ENCODE measurements at regions not wholly inside any gene's neighbourhood (a gene's known extent, or its start where the extent isn't known, plus 50 kb on each side); places are given as distances from the start of the nearest gene placed in this dataset.
"Not testable (repeated sequence)": the region's sequence is repeated elsewhere in the genome, so short reads cannot be mapped to it uniquely, and the experiment has no call there.

DNA sequence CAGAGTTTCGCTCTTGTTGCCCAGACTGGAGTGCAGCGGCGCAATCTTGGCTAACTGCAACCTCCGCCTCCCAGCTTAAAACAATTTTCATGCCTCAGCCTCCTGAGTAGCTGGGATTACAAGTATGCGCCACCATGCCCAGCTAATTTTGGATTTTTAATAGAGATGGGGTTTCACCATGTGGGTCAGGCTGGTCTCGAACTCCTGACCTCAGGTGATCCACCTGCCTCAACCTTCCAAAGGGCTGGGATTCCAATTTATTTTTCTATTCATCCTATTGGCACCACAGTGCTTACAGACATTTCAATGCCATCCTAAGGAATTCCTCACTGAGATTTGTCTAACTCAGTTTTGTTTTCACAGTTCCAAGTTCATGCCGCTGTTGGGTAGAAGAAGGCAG lies 98.3 kb upstream of the EGLN3 start:
- not testable (repeated sequence) for DNase-seq (ENCODE audit: low read depth in 3 of 3, low spot score in 1 of 3)

DNA sequence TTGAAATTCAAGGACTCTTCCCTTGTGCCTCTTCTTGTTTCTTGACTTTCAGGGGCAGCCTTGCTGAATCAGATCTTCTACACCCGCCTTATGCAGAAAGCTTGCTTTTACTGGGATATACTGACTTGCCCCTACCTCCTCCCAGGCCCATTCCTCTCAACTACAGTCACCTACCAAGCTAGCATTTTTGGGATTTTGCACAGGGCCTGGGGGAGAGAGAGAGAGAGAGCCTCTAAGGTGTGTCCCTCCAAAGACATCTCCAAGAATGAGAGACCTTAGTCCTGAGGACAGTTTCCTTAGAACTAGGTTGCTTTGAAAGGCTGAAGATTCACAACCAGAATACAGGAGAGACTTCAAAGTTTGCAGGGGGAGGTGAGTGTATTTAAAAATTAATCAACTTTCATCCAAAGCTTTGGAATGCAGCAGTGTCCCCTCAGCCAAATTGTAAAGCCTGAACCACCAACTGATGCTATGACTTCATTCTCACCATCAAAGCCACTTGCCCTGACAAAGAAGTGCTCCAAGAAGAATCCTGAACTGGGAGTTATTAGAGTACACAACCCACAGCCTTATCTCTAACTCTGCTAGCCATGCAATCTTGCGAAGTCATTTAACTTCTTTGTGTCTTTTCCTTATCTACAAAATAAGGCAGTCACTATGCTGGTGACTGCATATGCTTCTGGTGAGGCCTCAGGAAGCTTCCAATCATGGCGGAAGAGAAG lies 96.1 kb upstream of the EGLN3 start:
- no peak for DNase-seq (ENCODE audit: low read depth in 3 of 3, low spot score in 1 of 3)

DNA sequence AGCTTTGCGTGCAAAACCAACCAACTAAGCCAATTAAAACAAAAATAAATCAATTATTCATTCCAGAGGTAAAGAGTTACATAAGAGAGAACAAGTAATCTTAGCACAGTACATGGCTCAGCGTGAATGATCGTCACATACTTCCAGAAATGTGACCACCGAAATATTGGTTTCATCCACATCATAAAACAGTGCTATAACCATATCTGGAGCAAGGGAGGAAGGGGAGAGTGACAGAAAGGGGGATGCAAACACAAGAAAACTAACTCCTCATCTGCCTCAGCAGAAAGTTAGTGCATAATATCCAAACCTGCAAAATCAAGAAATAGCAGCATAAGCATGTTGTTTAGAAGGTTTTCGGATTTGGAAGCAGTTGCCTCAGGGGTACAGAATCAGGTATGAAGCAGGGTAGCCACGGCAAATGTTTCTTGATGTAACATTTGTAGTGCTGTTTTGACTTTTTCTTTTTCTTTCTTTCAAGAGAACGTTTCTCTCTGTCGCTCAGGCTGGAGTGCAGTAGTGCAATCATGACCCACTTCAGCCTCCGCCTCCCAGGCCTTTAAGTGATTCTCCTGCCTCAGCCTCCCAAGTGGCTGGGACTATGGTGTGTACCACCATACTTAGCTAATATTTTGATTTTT lies 93.9 kb upstream of the EGLN3 start:
- DNase-seq (ENCODE audit: low read depth in 3 of 3, low spot score in 1 of 3) = no peak

DNA sequence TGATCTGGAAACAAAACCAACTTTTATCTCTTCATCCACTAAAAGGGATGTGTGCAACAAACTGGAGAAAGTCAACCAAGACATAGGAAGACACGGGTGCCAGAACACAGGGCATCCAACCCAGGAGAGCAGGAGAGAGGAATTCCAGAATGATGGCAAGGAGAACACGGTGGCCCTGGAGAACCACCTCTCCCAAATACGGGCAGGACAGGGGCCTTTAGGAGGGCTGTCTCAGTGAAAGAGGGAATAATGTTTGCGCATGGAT lies 93.4 kb upstream of the EGLN3 start:
- DNase-seq (ENCODE audit: low read depth in 3 of 3, low spot score in 1 of 3) = no peak

DNA sequence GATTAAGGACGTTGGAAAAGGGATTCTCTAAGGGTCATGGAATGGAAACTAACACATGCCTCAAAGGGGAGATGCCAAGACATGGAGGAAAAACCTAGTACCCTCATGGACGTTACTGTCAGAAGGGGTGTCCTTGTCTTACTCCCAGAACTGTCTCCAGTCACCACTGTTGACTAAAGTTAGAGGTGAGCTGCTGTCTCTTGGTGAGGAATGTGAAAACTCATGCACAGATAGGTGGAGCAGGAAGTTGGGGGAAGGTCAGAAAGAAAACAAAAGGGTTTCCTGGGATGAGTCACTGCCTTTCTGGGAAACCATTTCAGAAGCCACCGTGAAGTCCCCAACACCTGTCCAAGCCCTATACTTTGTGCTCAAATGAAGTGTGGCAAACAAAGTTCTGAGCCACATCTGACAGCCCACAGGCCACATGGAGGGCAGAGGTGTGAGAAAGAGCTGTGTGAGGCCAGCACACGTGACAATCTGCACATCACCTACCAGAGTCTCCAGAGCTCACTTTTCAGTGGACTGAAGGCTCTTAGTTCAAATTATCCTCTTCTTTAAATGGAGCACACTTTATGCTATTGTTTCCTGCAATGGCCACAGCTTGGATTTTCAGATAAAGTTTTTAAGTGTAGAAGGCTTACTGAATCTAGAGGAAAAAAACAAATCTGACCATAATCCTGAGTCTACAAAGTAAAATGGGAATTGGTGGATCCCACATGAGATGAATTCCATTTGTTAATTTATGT lies 92.9 kb upstream of the EGLN3 start:
- DNase-seq (ENCODE audit: low read depth in 3 of 3, low spot score in 1 of 3) = peak; percentile 12 to 18 (median 12)

DNA sequence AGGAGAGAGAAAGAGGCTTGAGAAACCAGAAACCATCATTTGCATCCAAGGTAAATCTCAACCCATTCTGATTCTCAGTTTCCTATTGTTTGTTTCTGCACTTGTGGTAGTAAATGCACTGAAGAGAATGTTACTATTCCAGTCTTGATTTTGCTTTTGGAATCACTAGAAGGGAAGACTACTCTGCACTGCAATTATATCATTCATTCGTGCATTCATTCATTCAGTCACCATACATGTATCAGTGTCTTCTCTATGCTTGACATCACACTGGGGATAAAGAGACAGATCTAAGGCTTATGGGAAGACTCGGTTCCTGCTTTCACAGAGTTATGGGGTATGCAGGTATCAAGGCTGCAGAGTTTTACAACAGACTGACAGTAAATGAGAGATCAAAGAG lies 90.3 kb upstream of the EGLN3 start:
- DNase-seq (ENCODE audit: low read depth in 3 of 3, low spot score in 1 of 3) = no peak

DNA sequence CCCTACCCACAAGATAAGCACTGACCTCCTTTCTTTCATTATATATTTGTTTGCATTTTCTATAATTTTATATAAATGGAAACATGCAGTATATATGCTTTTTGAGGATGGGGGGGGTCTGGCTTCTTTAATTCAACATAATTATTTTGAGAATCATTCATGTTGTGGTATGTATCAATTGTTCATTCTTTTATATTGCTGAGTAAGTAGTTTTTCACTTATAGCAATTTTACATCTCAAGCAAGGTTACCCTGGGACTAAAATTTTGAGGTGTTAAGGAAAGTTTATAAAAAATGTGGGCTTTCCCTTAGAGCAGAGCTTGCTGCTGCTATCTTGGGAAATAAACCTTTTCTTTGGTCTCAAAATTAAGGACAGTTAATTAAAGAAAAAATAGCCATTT lies 89.9 kb upstream of the EGLN3 start:
- DNase-seq (ENCODE audit: low read depth in 3 of 3, low spot score in 1 of 3) = no peak

DNA sequence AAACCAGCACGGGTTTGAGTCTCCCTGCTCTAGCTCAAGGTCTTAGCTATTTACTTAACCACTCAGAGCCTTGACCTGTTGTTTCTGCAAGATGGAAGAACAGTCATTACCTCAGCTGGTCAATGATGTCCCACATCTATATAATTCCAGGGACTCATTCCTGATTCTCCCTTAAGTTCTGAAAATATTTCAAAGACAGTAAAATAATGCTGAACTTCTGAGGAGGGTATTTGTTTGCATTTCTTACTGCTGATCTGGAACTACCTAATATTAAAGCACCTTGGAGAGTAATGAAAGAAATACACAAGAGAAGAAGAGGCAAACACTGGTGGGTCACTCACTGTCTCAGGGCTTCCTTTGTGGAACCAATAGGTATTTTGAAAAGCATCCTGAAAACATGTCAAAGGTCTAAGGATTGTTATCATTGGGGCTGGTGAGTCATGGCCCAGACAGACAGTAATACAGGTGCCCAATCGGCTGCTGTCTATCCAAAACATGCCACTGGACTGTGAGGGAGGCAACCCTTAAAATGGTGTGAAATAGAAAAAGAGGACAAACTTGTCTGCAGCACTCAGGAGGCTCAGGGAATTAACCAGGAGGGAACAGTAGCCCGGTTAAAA lies 88.7 kb upstream of the EGLN3 start:
- DNase-seq (ENCODE audit: low read depth in 3 of 3, low spot score in 1 of 3) = no peak

DNA sequence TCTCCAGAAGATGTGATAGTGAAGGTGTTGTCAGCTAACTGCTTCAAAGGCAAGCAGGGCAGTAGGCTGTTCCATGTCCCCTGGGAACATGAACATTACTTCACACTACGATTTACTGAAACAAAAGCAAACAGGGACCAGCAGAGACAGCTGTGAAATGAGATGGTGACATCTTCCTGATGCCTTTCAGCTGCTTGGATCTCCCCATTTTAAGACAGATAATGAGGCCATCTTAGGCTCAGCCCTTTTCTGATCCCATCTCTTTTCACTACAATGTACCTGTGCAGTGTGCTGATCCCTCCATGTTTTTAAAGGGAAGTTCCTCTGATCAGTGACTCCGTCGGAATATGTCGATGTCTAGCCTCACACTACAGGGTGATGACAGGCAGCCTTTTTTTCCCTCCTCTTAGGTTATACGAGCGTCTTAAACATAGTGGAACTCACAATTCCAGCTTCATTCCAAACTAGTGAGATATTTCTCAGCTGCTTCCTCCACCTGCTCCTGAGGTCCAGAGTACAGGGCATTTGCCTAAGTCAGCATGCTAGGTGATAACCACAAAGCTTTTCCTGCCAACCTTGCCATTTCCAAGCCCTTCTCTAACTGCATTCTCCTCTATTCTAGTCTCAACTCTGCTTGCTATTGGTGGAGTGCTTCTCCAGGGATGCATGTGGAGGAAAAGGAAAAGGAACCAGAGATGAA lies 87.6 kb upstream of the EGLN3 start:
- no peak for DNase-seq (ENCODE audit: low read depth in 3 of 3, low spot score in 1 of 3)

DNA sequence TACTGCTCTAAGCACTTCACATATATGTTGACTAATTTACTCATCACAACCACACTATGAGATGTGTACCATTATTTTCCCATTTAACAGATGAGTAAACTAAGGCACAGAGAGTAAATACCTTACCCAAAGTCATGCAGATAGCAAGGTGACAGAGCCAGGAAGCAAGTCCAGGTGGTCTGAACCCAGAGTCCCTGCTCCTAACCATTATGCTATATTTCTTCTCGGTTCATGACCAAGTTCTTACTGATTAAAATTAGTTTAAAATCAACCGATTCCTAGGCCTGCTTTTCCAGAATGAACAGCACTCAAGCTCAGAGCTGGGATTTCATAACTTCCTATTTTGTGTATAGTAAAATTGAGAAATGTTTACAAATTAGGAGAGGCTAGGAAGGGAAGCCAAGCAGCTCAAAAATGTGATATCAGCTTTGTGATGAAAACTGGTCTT lies 85.5 kb upstream of the EGLN3 start:
- no peak for DNase-seq (ENCODE audit: low read depth in 3 of 3, low spot score in 1 of 3)

DNA sequence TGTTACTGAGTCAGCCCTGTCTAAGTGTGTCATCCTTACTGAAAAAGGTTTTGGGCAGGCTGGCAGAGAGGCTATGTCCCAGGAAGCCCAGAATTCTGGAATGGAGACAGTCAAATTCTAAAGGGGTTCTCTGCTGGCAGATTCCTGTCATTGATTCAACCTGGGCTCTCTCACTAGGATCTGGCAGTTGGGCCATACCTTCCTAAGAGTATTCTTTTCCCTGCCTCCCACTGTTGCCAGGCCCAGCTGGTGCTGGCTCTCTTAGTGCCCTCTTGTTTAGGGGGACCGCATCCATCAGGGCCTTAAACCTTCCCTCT lies 85.0 kb upstream of the EGLN3 start:
- DNase-seq (ENCODE audit: low read depth in 3 of 3, low spot score in 1 of 3) = no peak

DNA sequence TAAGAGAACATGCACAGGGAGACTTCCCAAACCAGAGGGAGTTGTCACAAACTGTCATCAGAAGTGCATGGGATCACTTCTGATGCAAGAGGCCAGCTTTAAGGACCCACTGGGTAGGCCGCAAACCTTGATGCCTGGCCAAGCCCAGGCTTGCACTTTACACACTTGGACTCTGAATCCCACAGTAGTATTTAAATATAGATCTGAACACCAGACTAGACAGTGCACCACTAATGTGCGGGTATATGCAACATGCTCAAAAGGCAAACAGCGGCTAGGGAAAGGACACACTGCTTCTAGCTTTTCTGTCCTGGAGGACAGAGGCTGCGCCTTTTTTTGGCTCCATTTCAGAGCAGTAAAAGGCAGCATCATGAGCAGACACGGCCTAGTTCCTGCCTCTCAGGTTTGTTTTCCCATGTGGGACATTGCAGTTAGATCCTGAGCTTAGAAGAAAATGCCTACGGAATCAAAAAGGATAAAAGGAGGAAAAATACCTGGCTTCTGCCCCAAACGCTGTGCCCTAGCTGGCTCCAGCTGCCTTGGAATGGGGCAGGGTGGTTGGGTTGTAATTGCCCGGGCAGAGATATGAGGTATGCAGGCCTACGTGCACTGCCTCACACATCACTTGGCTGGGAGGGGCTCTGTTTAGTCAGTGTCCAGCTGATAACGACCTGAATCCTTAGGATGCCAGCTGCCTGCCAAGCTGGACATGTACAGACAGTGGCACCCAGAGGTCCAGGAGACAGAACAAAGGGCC lies 84.5 kb upstream of the EGLN3 start:
- DNase-seq (ENCODE audit: low read depth in 3 of 3, low spot score in 1 of 3) = no peak

DNA sequence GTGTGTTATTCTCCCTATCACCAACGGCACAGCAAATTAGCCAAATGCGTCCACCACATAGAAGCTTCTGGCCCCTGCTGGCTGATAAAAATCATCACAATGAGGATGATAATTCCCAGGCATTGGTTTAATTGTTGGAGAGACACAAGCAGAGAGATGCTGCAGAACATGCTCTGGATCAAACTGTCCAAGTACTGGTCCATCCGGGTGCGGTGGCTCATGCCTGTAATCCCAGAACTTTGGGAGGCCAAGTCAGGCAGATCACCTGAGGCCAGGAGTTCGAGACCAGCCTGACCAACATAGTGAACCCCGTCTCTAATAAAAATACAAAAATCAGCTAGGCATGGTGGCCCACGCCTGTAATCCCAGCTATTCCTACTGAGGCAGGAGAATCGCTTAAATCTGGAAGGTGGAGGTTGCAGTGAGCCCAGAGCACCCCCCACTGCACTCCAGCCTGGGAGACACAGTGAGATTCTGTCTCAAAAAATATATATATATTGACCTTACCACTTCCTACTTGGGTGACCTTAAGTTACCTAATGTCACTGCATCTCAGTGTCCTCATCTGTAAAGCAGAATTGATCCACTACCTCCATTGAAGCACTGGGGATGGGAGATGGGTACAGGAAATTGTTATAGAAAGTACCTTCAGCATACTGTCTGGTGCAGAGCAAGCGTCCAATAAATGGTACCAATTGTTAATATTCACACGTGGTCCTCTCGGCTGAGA lies 83.7 kb upstream of the EGLN3 start:
- no peak for DNase-seq (ENCODE audit: low read depth in 3 of 3, low spot score in 1 of 3)

DNA sequence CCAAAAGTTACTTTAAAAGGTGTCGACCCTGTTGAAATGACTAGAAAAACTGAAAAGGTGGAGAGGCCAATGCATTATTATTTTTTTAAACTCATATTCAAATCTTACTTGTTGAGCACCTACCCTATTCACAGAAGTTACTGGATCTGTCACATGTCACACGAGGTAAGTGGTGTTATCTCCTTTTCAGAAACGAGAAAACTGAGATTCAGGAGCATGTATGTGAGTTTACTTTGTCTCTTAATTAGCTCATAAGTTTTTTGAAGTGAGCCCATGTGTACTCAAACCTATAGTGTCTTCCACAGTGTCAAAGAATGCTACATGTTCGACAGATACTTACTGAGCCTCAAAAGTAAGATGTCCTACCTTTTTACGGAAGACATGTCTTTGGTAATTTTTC lies 81.8 kb upstream of the EGLN3 start:
- DNase-seq (ENCODE audit: low read depth in 3 of 3, low spot score in 1 of 3) = no peak

DNA sequence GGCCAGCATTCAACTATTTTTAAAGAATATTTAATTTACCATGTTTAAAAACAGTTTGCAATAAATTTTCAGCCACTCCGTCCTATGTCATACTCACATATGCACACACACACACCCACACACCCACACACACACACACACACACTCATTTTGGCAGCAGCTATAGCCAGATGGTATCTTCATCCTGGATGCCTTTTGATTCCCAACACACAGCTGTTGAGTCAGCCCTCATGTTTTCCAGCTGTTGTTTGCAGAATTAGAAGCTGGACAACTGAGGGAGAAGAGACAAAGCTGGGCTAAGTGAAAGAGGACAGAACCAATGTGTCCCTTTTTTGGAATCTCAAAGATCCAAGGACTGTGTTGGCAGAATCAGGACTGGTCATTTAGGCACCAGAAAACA lies 80.0 kb upstream of the EGLN3 start:
- no peak for DNase-seq (ENCODE audit: low read depth in 3 of 3, low spot score in 1 of 3)

DNA sequence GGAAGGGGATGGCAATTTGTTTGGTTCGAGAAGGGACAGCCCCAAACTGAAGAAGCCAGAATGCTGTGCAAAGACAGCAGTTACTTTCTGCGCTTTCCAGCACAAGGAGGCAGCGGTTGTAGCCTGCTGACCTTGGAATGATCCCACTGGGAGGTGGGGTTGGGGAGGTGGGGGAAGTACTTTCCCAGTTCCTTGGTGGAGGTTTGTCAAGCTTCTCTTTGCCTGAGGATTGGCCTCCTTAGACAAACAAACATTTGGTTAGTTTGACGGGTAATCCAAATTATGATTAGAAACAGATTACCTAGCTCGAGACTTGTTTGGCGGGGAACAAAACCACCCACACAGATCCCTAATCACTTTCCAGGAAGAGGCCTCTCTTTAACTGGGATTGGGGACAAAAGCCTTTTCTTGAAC lies 79.1 kb upstream of the EGLN3 start:
- no peak for DNase-seq (ENCODE audit: low read depth in 3 of 3, low spot score in 1 of 3)

DNA sequence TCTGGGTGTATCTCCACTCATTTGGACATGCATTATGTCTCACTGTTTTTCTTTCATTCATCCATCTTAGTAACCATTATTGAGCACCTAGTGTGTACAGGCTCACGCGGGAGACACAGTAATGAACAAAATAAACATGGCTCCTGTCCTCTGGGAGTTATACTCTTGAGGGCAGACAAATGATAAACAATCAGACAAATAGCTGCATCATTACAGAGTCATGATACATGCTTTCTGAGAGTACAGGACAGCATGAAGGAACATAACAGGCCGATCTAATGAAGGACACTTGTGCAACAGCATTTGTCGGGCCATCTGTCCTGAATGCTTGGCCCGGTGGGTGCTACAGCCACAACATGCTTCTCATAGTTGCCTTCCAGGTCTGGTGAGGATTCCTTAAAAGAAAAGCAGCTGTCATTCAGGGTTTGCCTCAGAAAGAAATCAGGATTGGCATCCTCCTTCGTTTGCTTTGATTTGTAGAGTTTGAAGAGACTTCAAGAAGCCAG lies 77.2 kb upstream of the EGLN3 start:
- no peak for DNase-seq (ENCODE audit: low read depth in 3 of 3, low spot score in 1 of 3)

DNA sequence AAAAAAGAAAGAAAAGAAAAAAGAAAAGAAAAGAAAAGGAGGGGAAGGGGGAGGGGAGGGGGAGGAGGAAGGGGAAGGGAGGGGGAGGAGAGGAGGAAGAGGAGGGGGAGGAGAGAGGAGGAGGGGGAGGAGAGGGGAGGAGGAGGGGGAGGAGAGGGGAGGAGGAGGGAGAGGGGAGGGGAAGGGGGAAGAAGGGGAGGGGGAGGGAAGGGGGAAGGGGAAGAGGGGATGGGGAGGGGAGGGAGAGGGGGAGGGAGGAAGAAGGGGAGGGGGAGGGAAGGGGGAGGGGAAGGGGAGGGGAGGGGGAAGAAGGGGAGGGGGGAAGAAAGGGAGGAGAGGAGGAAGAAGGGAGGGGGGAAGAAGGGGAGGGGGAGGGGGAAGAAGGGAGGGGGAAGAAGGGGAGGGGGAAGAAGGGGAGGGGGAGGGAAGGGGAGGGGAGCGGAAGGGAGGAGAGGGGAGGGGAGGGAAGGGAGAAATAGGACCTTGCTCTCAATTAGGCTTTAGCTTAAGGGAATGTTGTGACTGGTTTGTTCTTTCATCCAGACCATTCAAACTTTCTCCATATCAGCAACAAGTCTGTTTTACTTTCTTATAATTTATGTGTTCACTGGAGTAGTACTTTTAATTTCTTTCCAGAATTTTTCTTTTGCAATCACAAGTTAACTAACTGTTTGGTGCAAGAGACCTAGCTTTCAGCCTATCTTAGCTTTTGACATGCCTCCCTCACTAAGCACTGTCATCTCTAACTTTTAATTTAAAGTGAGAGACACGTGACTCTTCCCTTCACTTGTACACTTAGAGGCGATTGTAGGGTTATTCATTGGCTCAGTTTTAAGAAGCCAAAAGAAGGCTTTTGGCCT lies 76.5 kb upstream of the EGLN3 start:
- DNase-seq (ENCODE audit: low read depth in 3 of 3, low spot score in 1 of 3) = no peak

DNA sequence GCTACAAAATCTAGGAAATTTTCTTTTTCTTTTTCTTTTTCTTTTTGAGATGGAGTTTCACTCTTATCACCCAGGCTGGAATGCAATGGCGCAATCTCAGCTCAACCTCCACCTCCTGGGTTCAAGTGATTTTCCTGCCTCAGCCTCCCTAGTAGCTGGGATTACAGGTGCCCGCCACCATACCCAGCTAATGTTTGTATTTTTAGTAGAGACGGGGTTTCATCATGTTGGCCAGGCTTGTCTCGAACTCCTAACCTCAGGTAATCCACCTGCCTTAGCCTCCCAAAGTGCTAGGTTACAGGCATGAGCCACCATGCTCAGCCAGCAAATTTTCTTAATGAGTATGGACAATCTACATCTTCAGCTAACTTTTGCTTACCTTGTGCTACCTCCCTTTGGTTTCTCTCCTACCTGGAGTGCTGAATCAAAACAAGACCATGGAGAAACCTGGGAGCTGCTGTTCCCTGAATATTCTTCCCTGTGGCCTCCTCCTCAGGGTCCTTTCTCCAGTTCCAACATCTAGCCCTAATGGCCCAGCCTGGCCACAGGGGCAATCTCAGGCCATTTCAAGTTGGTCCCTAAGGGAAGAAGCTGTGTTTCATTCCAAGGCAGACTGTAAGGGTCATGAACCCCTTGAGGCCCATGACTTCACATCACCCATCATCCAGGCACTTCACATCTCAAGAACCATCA lies 74.6 kb upstream of the EGLN3 start:
- DNase-seq (ENCODE audit: low read depth in 3 of 3, low spot score in 1 of 3) = no peak
